BLaER1 (cell line): ENCODE measurements at regions not wholly inside any gene's neighbourhood (a gene's known extent, or its start where the extent isn't known, plus 50 kb on each side); places are given as distances from the start of the nearest gene placed in this dataset.
A peak's percentile ranks its signal among the peaks of the same experiment; 100 is the strongest.

ENCODE experiments used
- H3K27ac ChIP-seq: shearing (Covaris generic); formaldehyde crosslinking; 2 replicates; pipeline ENCODE4 v1.8.1; 2022
- H3K27me3 ChIP-seq: shearing (Covaris generic); formaldehyde crosslinking; 2 replicates; pipeline ENCODE4 v1.8.1; 2022
- H3K36me3 ChIP-seq: shearing (Covaris generic); formaldehyde crosslinking; 2 replicates; pipeline ENCODE4 v1.8.1; 2022
- H3K4me1 ChIP-seq: shearing (Covaris generic); formaldehyde crosslinking; 2 replicates; pipeline ENCODE4 v1.8.1; 2022
- H3K4me2 ChIP-seq: shearing (Covaris generic); formaldehyde crosslinking; 2 replicates; pipeline ENCODE4 v1.8.1; 2022
- H3K4me3 ChIP-seq: shearing (Covaris generic); formaldehyde crosslinking; 2 replicates; pipeline ENCODE4 v1.8.1; 2022
- H3K9ac ChIP-seq: shearing (Covaris generic); formaldehyde crosslinking; 2 replicates; pipeline ENCODE4 v1.8.1; 2022
- H3K9me3 ChIP-seq: shearing (Covaris generic); formaldehyde crosslinking; 2 replicates; pipeline ENCODE4 v1.8.1; 2022
- H4K20me1 ChIP-seq: shearing (Covaris generic); formaldehyde crosslinking; 2 replicates; pipeline ENCODE4 v1.8.1; 2022
- Cebpa-rat ChIP-seq: shearing (Covaris generic); IDR thresholded peaks from 2 replicates; pipeline ENCODE4 v1.8.1; 2022

GRCh38 chr16:31693733-31694132 lies 166.0 kb downstream of the AHSP start:
- H3K4me2 ChIP-seq, result no peak overlapping the region
- H3K36me3 ChIP-seq, result no peaks in the 10 kb centered on the region
- no peaks in the 10 kb centered on the region for H3K9me3 ChIP-seq
- TF ChIP-seq Cebpa-rat, result no peak
- no peak overlapping the region for H3K9ac ChIP-seq
- no peaks in the 10 kb centered on the region for H3K27me3 ChIP-seq
- no peak overlapping the region for H3K27ac ChIP-seq
- H4K20me1 ChIP-seq, result no peaks in the 10 kb centered on the region
- peaks cover 19% of the 10 kb centered on the region for H3K4me1 ChIP-seq
- H3K4me3 ChIP-seq, result no peak overlapping the region

- H3K4me3 ChIP-seq, result no peak overlapping the region
- H3K27ac ChIP-seq, result no peak overlapping the region
- TF ChIP-seq Cebpa-rat, result no peak
- no peaks in the 10 kb centered on the region for H3K9me3 ChIP-seq
- H3K4me1 ChIP-seq, result peaks cover 19% of the 10 kb centered on the region
- H3K4me2 ChIP-seq, result no peak overlapping the region
- H3K36me3 ChIP-seq, result no peaks in the 10 kb centered on the region
- H3K27me3 ChIP-seq, result no peaks in the 10 kb centered on the region
- H3K9ac ChIP-seq, result no peak overlapping the region
- H4K20me1 ChIP-seq, result no peaks in the 10 kb centered on the region
Observed at GRCh38 chr16:31694461-31694860, 166.8 kb downstream of the AHSP start.

GRCh38 chr16:31695667-31696066 lies 168.0 kb downstream of the AHSP start:
- H3K4me1 ChIP-seq, result peaks cover 25% of the 10 kb centered on the region
- H3K27ac ChIP-seq, result peak overlapping the region; percentile 4; the same call in 1 of the 2 replicates
- TF ChIP-seq Cebpa-rat, result no peak
- no peak overlapping the region for H3K4me3 ChIP-seq
- no peaks in the 10 kb centered on the region for H4K20me1 ChIP-seq
- no peaks in the 10 kb centered on the region for H3K27me3 ChIP-seq
- H3K36me3 ChIP-seq, result no peaks in the 10 kb centered on the region
- H3K4me2 ChIP-seq, result peak overlapping the region; percentile 62
- H3K9me3 ChIP-seq, result no peaks in the 10 kb centered on the region
- no peak overlapping the region for H3K9ac ChIP-seq

DNA sequence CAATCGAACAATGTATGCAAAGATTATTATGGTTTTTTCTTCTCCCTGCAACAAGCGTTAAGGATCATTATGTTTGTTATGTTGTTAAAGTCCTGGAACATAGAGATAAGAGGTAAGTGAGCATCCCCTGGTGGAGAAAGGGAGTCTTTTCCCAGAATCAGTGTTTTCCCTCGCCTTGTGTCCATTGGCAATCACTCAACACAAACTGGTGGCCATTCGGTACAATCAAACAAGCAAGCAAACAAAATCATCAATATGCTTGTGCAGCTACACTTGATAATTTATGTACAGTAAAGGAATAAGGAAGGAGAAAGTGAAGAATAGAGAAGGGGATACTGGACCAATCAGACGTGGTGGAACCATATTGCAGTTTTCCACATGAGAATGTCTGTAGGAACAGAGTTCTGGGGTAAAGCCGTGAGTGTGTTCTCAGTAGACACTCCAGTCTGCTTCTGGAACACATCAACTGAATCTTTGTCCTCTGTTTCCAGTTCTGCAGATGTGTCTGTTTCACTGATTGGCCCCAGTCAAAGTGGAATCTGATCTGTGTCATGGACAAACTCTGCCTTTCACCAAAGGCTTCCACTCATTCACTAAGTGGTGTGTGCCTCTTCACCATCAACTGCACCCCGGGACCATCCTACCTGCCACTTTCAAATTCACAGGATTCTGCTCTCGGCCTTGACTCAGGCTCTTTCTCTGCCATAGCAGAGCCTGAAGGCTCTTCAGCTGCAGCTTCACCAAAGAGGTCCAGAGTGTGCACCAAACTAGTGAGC lies 169.5 kb downstream of the AHSP start:
- Histone ChIP-seq H3K4me2 (no peak overlapping the region), H3K27ac (no peak overlapping the region), H3K9ac (no peak overlapping the region), H3K4me1 (peaks cover 37% of the 10 kb centered on the region), H3K9me3 (no peaks in the 10 kb centered on the region), H3K27me3 (no peaks in the 10 kb centered on the region), H3K36me3 (no peaks in the 10 kb centered on the region), H3K4me3 (no peak overlapping the region), H4K20me1 (peaks cover 14% of the 10 kb centered on the region)
- no peak for TF ChIP-seq Cebpa-rat

DNA sequence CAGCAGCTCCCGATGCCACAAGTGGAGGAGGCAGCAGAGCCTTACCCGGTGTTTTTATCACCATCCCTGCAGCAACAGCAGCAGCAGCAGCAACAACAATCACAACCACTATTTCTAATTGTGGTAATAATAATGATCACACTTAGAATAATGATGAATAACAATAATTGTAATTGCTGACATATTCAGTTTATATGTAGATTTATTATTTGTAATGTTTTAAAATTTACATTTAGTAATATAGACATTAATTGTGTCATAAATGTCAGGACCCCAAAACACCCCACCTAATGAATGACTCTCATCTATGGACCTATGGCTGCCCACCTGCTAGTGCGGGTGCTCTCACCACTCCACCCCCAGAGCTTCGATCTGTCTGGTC lies 170.0 kb downstream of the AHSP start:
- H3K4me2 ChIP-seq, result no peak overlapping the region
- H3K27me3 ChIP-seq, result no peaks in the 10 kb centered on the region
- H3K36me3 ChIP-seq, result peaks cover 6% of the 10 kb centered on the region
- H4K20me1 ChIP-seq, result peaks cover 20% of the 10 kb centered on the region
- no peak overlapping the region for H3K4me3 ChIP-seq
- H3K9me3 ChIP-seq, result no peaks in the 10 kb centered on the region
- H3K4me1 ChIP-seq, result peaks cover 38% of the 10 kb centered on the region
- H3K27ac ChIP-seq, result no peak overlapping the region
- TF ChIP-seq Cebpa-rat, result no peak
- no peak overlapping the region for H3K9ac ChIP-seq

GRCh38 chr16:31698901-31699300 lies 171.2 kb downstream of the AHSP start:
- Histone ChIP-seq H3K4me3 (no peak overlapping the region), H3K27ac (no peak overlapping the region), H3K9ac (no peak overlapping the region), H3K4me1 (peaks cover 38% of the 10 kb centered on the region), H4K20me1 (peaks cover 31% of the 10 kb centered on the region), H3K4me2 (no peak overlapping the region), H3K9me3 (no peaks in the 10 kb centered on the region), H3K27me3 (no peaks in the 10 kb centered on the region), H3K36me3 (peaks cover 17% of the 10 kb centered on the region)
- TF ChIP-seq Cebpa-rat, result no peak

DNA sequence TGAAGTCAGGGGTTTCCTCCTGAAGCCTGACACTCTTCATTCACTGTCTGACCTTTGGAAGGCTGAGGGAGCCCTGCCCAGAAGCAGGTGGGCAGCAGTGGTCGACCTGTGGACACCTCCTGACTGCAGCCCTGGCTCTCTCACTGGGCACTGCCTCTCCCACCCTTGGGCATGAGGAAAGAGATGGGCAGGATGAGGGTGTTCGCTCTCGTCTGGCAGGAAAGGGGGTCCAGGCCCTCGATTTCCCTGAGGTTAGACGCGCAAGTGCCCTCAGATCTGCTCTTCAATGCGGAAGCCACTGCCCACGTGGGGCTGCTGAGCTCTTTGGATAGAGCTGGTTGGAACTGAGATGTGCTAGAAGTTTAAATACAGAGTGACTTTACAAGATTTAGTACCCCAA lies 171.9 kb downstream of the AHSP start:
- H3K4me2 ChIP-seq, result no peak overlapping the region
- no peak overlapping the region for H3K9ac ChIP-seq
- H3K4me3 ChIP-seq, result no peak overlapping the region
- no peaks in the 10 kb centered on the region for H3K9me3 ChIP-seq
- H3K27me3 ChIP-seq, result no peaks in the 10 kb centered on the region
- H4K20me1 ChIP-seq, result peaks cover 33% of the 10 kb centered on the region
- peaks cover 24% of the 10 kb centered on the region for H3K36me3 ChIP-seq
- TF ChIP-seq Cebpa-rat, result no peak
- H3K27ac ChIP-seq, result no peak overlapping the region
- H3K4me1 ChIP-seq, result peaks cover 38% of the 10 kb centered on the region

DNA sequence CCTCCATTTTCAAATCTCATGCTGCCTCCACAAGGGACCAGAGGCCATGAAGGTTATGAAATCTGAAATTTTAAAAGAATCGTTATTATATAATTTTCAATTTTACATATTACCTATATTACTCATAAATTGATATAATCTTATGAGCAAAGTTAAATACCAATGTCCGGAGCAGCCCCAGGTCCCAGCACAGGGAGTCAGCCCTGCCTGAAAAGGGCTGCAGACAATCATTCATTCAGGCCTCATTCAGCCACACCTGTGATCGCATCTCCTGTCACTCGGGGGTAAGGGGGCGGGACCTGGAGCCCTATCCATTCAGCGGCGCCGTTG lies 172.5 kb downstream of the AHSP start:
- Histone ChIP-seq H3K36me3 (peaks cover 30% of the 10 kb centered on the region), H4K20me1 (peaks cover 33% of the 10 kb centered on the region), H3K4me3 (peak overlapping the region; percentile 93), H3K27me3 (no peaks in the 10 kb centered on the region), H3K4me2 (peak overlapping the region; percentile 89), H3K9me3 (no peaks in the 10 kb centered on the region), H3K4me1 (peaks cover 35% of the 10 kb centered on the region), H3K27ac (peak overlapping the region; percentile 84; the same call in 1 of the 2 replicates), H3K9ac (peak overlapping the region; percentile 86)
- no peak for TF ChIP-seq Cebpa-rat

GRCh38 chr16:31700530-31701388 lies 172.8 kb upstream of the ZNF267 start:
- H4K20me1 ChIP-seq, result peaks cover 33% of the 10 kb centered on the region
- H3K27ac ChIP-seq, result peak overlapping the region; percentile 84
- H3K4me3 ChIP-seq, result peak overlapping the region; percentile 93
- H3K4me2 ChIP-seq, result peak overlapping the region; percentile 89
- H3K36me3 ChIP-seq, result peaks cover 36% of the 10 kb centered on the region
- peak overlapping the region; percentile 86 for H3K9ac ChIP-seq
- peaks cover 29% of the 10 kb centered on the region for H3K4me1 ChIP-seq
- H3K27me3 ChIP-seq, result no peaks in the 10 kb centered on the region
- TF ChIP-seq Cebpa-rat, result no peak
- H3K9me3 ChIP-seq, result no peaks in the 10 kb centered on the region

GRCh38 chr16:31701734-31702133 lies 171.9 kb upstream of the ZNF267 start:
- peaks cover 20% of the 10 kb centered on the region for H3K4me1 ChIP-seq
- H3K36me3 ChIP-seq, result peaks cover 46% of the 10 kb centered on the region
- 0 out of 2 replicates have a peak overlapping the region, but pooled peaks have one; percentile 86 for H3K9ac ChIP-seq
- peak overlapping the region; percentile 89 for H3K4me2 ChIP-seq
- no peaks in the 10 kb centered on the region for H3K9me3 ChIP-seq
- H3K4me3 ChIP-seq, result no peak overlapping the region
- H4K20me1 ChIP-seq, result peaks cover 33% of the 10 kb centered on the region
- H3K27me3 ChIP-seq, result no peaks in the 10 kb centered on the region
- TF ChIP-seq Cebpa-rat, result no peak
- H3K27ac ChIP-seq, result no peak overlapping the region
